Panc1 (cell line): ENCODE measurements at regions not wholly inside any gene's neighbourhood (a gene's known extent, or its start where the extent isn't known, plus 50 kb on each side); places are given as distances from the start of the nearest gene placed in this dataset.
"Not testable (repeated sequence)": the region's sequence is repeated elsewhere in the genome, so short reads cannot be mapped to it uniquely, and the experiment has no call there.

Experiments
- ATAC-seq: fragments of 200-7000 bp; cut with Tn5 transposase; 2 replicates; pipeline ENCODE4 v1.9.1; 2020; ENCODE audit warnings: mild to moderate bottlenecking, moderate library complexity
- BruUV-seq: library from RNA; stranded (reverse); fragments of 400-500 nt; replicated peaks from 2 replicates; lab custom pipeline; 2021; lab: Mats Ljungman, UMichigan
- CTCF ChIA-PET: fragments of 300-600 bp; sonication (Branson Sonifier 250); formaldehyde crosslinking; loops from one replicate; lab custom pipeline; 2022; ENCODE audit warnings: antibody characterized with exemption; lab: Charles Lee
- POLR2A ChIA-PET: fragments of 300-600 bp; sonication (Branson Sonifier 250); formaldehyde crosslinking; loops from one replicate; lab custom pipeline; 2022; ENCODE audit warnings: antibody characterized with exemption; lab: Charles Lee
- DNase-seq: peaks from one replicate; pipeline ENCODE4 v3.0.0-alpha.2; 2010; ENCODE audit warnings: low read depth, low spot score
- H3K27ac ChIP-seq: 2 replicates; pipeline ENCODE4 v1.5.1; 2011; ENCODE audit warnings: mild to moderate bottlenecking, low read length, inconsistent platforms
- H3K27me3 ChIP-seq: fragments of 200-500 bp; sonication (Bioruptor generic); 2 replicates; pipeline ENCODE4 v1.6.0; 2014; ENCODE audit warnings: low read length, inconsistent platforms; ENCODE audit not compliant: control insufficient read depth, insufficient read depth
- H3K36me3 ChIP-seq: fragments of 200-500 bp; sonication (Bioruptor generic); 2 replicates; pipeline ENCODE4 v1.5.1; 2014; ENCODE audit warnings: inconsistent platforms, mild to moderate bottlenecking, low read length, moderate library complexity; ENCODE audit not compliant: control insufficient read depth, insufficient read depth
- H3K4me1 ChIP-seq: 2 replicates; pipeline ENCODE4 v1.5.1; 2011; ENCODE audit warnings: inconsistent platforms, mild to moderate bottlenecking, low read length, moderate library complexity; ENCODE audit not compliant: control insufficient read depth, insufficient read depth
- H3K4me3 ChIP-seq, 2 experiments: 2 replicates each; pipeline ENCODE4 v1.5.1; 2011 to 2012; ENCODE audit warnings: low read depth in 2 of 2, low read length in 2 of 2, mild to moderate bottlenecking in 2 of 2, inconsistent platforms in 1 of 2, moderate library complexity in 1 of 2
- H3K9me3 ChIP-seq: fragments of 200-500 bp; sonication (Bioruptor generic); 2 replicates; pipeline ENCODE4 v1.5.1; 2014; ENCODE audit warnings: low read depth, mild to moderate bottlenecking, inconsistent platforms, low read length, moderate library complexity; ENCODE audit not compliant: control insufficient read depth, insufficient read depth
- POLR2AphosphoS5 ChIP-seq: IDR thresholded peaks from 2 replicates; pipeline ENCODE4 v1.6.1; 2012; ENCODE audit warnings: mild to moderate bottlenecking, low read depth, low read length, moderate library complexity
- REST ChIP-seq, 2 experiments: IDR thresholded peaks; 2 replicates each; pipeline ENCODE4 v1.6.1; 2011 to 2012; ENCODE audit warnings: low read depth in 2 of 2, control low read depth in 1 of 2, low read length in 1 of 2, mild to moderate bottlenecking in 1 of 2, moderate library complexity in 1 of 2; ENCODE audit not compliant: insufficient read depth in 1 of 2
- SIN3A ChIP-seq: IDR thresholded peaks from 2 replicates; pipeline ENCODE4 v1.6.1; 2012; ENCODE audit warnings: low read depth, mild to moderate bottlenecking, low read length, moderate library complexity, borderline replicate concordance; ENCODE audit not compliant: insufficient read depth
- TCF7L2 ChIP-seq: IDR thresholded peaks from 2 replicates; pipeline ENCODE4 v1.6.1; 2011; ENCODE audit warnings: mild to moderate bottlenecking, low read depth, low read length, inconsistent platforms
- in situ Hi-C: cut with HindIII; loops from 2 replicates; pipeline ENCODE4 v1.10.0; 2016; ENCODE audit warnings: low sequenced_read_pairs, low pct_unique_long_range_greater_than_20kb
- intact Hi-C: fragments of 100-400 bp; cut with micrococcal nuclease; formaldehyde crosslinking; loops from one replicate; pipeline ENCODE4 v1.10.0; 2022; ENCODE audit not compliant: unreplicated experiment
- TF ChIP-seq, protein P1 (sequence below): fragments of 450-650 bp; IDR thresholded peaks from 2 replicates; pipeline ENCODE4 v1.5.1; 2017; ENCODE audit warnings: mild to moderate bottlenecking

- in situ Hi-C loops, result no loop called here
- DNase-seq (no peak), ATAC-seq (no peak)
- no peaks in the 10 kb centered on the region for H3K27me3 ChIP-seq
- H3K4me3 ChIP-seq, result no peak overlapping the region
- BruUV-seq, result no TSS peak
- ChIA-PET CTCF (interaction anchor here (0.6 kb wide), 1 partner anchor 131 kb away, joined by 4 read pairs; no protein-coding TSS in a partner anchor), POLR2A (no interaction called here)
- TF ChIP-seq POLR2AphosphoS5 (no peak), SIN3A (no peak), TCF7L2 (no peak), REST (IDR thresholded peaks at IDR 0.05; ENCODE audit: insufficient read depth in 1 of 2, low read depth in 2 of 2, low read length in 1 of 2) (no peak)
- TF ChIP-seq, protein P1, sequence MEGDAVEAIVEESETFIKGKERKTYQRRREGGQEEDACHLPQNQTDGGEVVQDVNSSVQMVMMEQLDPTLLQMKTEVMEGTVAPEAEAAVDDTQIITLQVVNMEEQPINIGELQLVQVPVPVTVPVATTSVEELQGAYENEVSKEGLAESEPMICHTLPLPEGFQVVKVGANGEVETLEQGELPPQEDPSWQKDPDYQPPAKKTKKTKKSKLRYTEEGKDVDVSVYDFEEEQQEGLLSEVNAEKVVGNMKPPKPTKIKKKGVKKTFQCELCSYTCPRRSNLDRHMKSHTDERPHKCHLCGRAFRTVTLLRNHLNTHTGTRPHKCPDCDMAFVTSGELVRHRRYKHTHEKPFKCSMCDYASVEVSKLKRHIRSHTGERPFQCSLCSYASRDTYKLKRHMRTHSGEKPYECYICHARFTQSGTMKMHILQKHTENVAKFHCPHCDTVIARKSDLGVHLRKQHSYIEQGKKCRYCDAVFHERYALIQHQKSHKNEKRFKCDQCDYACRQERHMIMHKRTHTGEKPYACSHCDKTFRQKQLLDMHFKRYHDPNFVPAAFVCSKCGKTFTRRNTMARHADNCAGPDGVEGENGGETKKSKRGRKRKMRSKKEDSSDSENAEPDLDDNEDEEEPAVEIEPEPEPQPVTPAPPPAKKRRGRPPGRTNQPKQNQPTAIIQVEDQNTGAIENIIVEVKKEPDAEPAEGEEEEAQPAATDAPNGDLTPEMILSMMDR, result no peak
- no peaks in the 10 kb centered on the region for H3K9me3 ChIP-seq
- H3K4me1 ChIP-seq, result no peaks in the 10 kb centered on the region
- no peak overlapping the region for H3K27ac ChIP-seq
- H3K36me3 ChIP-seq, result no peaks in the 10 kb centered on the region
- intact Hi-C loops, result no loop called here
Measured at GRCh38 chr5:54378707-54379106, 68.3 kb upstream of the ARL15 start.

GRCh38 chr5:54377339-54377738 is 67.0 kb upstream of the ARL15 start:
- H3K9me3 ChIP-seq, H3K27me3 ChIP-seq, POLR2A ChIA-PET, H3K27ac ChIP-seq, CTCF ChIA-PET, in situ Hi-C loops, DNase-seq, BruUV-seq, intact Hi-C loops, ATAC-seq, H3K36me3 ChIP-seq, H3K4me3 ChIP-seq, H3K4me1 ChIP-seq: not testable (repeated sequence)

- Histone ChIP-seq H3K9me3 (no peaks in the 10 kb centered on the region), H3K27me3 (no peaks in the 10 kb centered on the region), H3K36me3 (no peaks in the 10 kb centered on the region), H3K4me3 (no peak overlapping the region), H3K4me1 (no peaks in the 10 kb centered on the region), H3K27ac (no peak overlapping the region)
- intact Hi-C loops, result no loop called here
- no peak for TF ChIP-seq POLR2AphosphoS5
- TF ChIP-seq TCF7L2, result no peak
- TF ChIP-seq, protein P1, result no peak
- no peak for TF ChIP-seq SIN3A
- TF ChIP-seq REST (IDR thresholded peaks at IDR 0.05; ENCODE audit: insufficient read depth in 1 of 2, low read depth in 2 of 2, low read length in 1 of 2), result no peak
- ATAC-seq (no peak), DNase-seq (no peak)
- CTCF ChIA-PET, result no interaction called here
- in situ Hi-C loops, result no loop called here
- POLR2A ChIA-PET, result no interaction called here
- no TSS peak for BruUV-seq
Measured at GRCh38 chr5:54370982-54371381, 60.6 kb upstream of the ARL15 start.
